ENCODE measurements at regions not wholly inside any gene's neighbourhood (a gene's known extent, or its start where the extent isn't known, plus 50 kb on each side); places are given as distances from the start of the nearest gene placed in this dataset.

GRCh38 chr3:135516143-135516542, 449.4 kb upstream of the PPP2R3A start:
- TF ChIP-seq CTCF (IDR thresholded peaks at IDR 0.05; ENCODE audit: borderline replicate concordance, extremely low read depth, low read length, poor library complexity, severe bottlenecking) (no peak), EZH2 (IDR thresholded peaks at IDR 0.05; ENCODE audit: borderline replicate concordance, low read depth, low read length, severe bottlenecking) (no peak)

Measured in DND-41 (cell line).